NCI-H460 (cell line): ENCODE measurements at regions not wholly inside any gene's neighbourhood (a gene's known extent, or its start where the extent isn't known, plus 50 kb on each side); places are given as distances from the start of the nearest gene placed in this dataset.

ENCODE experiments used
- DNase-seq: peaks from one replicate; pipeline ENCODE4 v3.0.0-alpha.2; 2016; ENCODE audit warnings: low read depth; ENCODE audit errors: extremely low read depth

DNA sequence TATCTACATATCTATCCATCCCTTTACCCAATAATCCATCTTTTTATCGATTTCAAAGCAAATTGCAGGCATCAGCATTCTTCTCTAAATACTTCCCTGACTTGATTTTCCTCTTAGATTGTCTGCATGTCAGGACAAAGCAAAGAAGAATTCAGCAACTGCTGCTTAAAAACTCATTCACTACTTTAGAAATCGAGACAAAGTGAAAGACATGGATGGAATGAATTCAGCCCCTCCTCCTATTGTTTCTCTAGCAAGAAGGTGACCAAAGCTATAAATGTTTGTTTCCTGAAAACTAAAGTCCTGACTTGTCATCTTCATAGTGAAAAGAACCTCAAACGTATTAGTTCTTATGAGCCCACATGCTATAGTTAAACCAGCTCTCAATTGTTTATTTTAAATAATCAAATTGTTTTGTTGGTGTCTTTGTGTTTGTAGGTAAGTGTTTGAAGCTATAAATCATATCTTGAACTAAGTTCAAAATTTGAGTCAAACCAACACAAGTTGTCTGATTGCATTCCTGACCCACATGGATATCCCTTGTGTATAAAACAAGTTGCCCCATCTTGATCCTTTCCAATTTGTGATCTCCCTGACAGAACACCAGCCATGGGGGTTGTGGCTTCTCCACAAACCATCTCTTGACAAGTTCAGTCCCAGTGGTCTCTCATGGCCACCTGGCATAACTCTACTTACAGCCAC, 58.6 kb upstream of the ARHGAP5 start:
- DNase-seq, result no peak

- no peak for DNase-seq
Measured at GRCh38 chr14:32019276-32019675, 57.8 kb upstream of the ARHGAP5 start.

DNA sequence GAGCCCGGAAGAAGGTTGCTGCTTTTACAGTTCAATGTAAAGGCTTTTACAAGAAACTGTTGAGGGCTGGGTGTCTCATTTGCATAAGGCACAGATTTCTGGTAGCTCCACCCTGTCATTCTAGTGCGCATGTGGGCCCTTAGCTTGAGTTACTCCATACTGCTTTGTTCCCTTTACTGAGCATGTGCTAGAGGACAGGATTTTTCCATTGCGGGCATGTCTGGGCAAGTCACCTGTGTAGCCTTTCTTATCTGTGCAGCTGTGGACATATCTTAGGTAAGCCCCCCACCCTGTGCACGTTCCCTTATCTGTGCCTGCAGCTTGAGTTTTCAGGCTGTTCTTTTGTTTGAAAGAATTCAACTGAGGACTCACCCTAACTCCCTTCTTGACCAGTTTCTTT, 56.2 kb upstream of the ARHGAP5 start:
- no peak for DNase-seq

DNA sequence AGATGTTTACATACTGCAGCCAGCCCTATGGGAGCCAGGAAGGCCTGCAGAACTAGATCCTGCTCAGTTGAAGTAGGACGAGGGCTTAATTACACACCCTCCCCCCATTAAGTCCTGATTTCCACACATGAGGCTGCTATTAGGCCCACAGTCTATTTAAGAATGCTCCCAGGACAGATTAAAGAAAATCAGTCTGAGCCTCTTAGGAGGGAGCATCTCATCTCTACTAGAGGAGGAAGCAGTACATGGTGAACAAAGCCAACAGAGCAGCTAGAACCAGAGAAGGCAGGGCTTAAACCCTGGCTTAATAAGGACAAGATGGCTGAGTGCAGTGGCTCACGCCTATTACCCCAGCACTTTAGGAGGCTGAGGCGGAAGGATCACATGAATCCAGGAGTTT, 55.8 kb upstream of the ARHGAP5 start:
- no peak for DNase-seq

DNA sequence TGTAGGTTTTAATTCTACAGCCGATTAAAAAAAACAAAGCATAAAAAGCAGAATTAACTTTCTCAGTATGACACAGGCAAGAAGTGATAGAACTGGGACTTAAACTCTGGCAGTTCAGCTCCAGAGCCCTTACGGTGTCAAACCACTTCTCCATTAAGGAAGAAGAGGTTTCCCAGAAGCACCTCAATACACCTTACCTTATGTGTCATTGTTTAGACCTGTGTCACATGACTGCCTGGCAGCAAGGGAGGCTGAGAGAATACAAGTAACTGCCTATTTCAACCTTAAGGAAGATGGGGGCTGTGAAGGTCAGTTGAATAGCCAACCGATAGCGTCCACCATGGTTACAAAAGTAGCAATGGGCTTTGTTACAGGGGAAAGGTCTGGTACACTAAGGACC, 54.6 kb upstream of the ARHGAP5 start:
- no peak for DNase-seq

DNA sequence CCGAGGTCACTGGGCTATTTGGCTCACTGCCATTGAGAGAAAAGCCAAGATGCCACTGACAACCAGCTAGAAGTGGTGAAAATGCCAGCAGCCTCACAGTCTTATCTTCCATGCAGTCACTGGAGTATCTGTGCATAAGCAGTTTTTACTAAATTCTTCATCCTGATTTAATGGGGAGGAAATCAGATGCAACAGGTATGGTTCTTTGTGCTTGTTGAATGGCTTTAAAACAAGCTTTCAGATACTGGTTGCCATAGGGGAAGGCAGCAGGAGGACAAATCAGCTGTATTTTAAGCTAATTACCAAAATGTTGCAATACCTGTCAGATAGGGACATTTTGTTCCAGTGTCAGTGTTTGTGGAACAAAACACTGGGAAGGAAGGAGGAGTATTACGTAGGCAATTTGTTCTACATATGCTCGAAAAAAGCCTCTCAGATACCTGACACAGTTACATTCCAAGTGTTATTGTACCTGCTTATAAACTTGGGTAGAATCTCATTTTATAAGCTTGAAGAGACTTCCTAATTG, 54.1 kb upstream of the ARHGAP5 start:
- no peak for DNase-seq

DNA sequence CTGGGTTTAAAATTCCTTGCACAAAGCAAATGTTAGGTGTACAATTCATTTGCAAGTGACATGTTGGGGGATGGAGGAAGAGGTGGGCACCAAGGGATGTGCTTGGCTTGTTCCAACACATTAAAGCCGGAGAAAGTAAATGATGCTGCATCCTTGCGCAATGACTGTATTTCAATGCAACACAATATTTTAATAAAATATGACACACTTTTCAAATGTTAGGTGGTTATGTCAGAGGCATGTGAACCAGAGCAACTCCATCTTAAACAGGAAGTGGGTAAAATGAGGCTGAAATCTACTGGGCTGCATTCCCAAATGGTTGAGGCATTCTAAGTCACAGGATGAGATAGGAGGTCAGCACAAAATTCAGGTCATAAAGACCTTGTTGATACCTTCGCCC, 53.6 kb upstream of the ARHGAP5 start:
- DNase-seq, result no peak

- DNase-seq, result peak; percentile 53
Measured at GRCh38 chr14:32027255-32027939, 49.7 kb upstream of the ARHGAP5 start.
